Stimulated activated CD8-positive, alpha-beta memory T cell treated with anti-CD3 and anti-CD28 coated beads, Interleukin-12 subunit alpha, Interleukin-12 subunit beta, amount 100 ng/mL, for 24 hours (primary cell): ENCODE measurements at regions not wholly inside any gene's neighbourhood (a gene's known extent, or its start where the extent isn't known, plus 50 kb on each side); places are given as distances from the start of the nearest gene placed in this dataset.
"Not testable (repeated sequence)": the region's sequence is repeated elsewhere in the genome, so short reads cannot be mapped to it uniquely, and the experiment has no call there.

ENCODE experiments used
- DNase-seq: peaks from one replicate; pipeline ENCODE4 v3.0.0-alpha.2; 2020; ENCODE audit errors: extremely low read depth

DNA sequence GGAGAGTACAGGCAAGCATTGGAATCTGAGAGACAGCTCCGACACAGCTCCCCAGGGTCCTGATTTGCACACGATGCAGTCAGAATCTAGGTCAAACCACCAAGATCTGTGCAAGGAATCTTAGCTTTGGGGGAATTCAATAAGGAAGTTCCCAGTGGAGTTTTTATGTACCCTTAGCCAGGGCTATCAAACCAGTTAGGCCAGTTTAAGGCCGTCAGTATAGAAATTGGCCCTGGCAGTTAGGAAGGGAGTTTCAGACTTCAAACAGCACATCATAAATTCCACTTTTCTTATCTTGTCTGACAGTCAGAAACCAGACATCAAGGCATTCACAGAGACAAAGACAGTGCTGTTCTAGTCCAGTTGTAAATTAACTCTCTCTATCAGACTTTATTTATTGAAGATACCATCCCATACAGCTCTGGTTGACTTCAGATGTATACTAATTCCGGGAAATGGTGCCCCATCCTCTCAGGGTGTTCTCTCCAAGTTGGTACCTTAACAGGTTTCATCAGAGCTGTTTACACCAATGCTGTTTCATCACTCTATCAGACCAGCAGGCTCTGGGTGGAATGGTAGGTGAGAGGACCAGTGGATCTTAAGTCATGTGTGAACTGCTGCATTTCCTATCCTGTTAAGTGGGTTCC lies 157.5 kb upstream of the ATF7IP start:
- DNase-seq: no peak

DNA sequence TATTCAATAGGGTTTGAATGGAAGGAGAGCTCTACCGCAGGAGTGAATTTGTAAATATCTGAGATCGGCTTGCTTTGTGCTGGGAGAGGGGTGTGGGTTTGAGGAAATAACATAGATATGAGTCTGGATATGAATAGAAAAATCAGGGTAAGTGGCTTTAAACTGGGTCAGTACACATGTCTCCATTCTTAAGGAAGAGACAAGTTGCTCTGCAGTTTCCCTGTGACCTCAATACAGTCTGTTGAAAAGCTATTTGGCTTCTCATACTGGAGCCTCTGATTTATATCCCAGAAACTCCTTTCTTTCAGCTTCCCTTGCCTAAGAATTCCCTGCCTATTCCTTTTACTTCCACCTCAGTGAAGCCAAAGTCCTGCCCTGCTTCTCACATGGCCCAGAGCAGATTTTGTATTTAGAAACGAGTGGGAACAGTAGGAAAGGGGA lies 153.5 kb upstream of the ATF7IP start:
- no peak for DNase-seq

DNA sequence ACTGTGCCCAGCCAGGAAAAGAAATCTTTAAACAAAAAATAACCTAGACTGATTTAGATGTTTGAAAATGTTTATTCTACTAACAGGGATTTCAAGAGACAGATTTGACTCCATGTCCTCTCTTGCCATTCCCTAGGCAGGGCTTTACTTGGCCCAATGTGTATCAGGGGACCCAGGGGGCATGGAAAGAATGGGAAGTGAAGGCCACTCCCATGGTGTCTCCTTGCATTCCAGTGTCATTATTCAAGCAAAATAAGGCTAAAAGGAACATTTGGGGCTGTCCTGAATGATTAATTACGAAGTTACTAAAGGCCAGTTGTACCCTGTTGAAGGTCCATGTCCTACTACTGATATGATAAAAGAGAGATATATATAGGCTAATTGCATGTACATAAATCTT lies 151.9 kb upstream of the ATF7IP start:
- DNase-seq: no peak

DNA sequence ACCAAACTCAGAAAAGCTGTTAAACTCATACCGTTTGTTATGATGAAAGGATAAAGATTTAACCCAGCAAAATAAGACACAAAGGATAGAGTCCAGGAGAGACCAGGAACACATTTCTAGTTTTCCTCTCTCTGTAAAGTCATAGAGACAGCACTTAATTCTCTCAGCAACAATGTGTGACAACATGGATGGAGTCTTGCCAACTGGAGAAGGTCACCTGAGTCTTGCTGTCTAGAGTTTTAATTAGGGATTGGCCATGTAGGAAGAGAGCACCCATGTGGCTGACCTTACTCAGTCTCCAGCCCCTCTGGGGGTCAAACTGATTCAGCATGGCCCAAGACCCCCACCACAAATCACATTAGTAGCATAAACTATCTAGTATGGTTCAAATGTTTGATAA lies 151.0 kb upstream of the ATF7IP start:
- no peak for DNase-seq

DNA sequence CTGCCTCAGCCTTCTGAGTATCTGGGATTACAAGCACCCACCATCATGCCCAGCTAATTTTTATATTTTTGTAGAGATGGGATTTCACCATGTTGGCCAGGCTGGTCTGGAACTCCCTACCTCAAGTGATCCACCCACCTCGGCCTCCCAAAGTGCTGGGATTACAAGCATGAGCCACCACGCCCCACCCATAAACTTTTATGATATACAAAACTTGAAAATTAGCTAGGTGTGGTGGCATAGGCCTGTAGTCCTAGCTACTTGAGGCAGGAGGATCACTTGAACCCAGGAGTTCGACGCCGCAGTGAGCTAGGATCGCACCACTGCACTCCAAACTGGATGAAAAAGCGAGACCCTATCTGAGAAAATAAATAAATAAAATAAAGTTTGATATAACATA lies 149.5 kb upstream of the ATF7IP start:
- DNase-seq: not testable (repeated sequence)

DNA sequence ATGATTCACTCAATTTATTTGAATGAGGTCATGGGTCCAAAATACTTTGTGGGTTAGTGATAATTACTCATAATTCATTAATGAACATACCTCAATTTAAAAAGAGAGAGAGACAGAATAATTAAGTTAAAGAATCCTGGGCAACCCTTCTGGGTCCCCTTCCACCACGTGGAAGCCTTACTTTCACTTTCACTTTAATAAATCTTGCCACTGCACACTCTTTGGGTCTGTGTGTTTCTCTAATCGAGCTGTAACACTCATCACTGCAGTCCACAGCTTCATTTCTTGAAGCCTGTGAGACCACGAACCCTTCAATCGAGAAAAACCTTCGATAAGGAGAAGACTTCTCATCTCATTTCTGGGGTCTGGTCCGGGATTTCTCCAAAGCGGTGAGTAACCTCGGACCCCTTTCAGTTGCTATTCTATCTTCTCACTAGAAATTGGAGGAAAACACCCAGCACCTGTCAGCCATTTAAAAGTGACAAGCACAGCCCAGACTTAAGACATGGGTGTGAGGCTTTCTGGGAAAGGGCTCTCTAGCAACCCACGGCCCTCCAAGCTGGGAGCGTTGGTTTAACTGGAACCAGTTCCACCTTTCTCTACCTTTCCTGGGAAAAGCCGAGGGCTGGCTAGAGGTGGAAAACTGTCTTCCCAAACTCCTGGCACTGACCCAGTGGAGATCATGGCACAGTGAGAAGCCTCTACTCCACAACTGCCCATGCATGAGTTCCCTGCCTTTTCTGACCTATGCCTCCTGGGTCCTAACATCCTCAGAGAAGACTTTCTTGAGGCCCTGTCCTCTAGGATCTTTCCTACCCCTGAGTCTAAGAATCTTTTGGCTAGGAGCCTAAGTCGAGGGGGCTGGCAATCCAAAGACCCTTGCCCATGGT lies 148.8 kb upstream of the ATF7IP start:
- DNase-seq: no peak

DNA sequence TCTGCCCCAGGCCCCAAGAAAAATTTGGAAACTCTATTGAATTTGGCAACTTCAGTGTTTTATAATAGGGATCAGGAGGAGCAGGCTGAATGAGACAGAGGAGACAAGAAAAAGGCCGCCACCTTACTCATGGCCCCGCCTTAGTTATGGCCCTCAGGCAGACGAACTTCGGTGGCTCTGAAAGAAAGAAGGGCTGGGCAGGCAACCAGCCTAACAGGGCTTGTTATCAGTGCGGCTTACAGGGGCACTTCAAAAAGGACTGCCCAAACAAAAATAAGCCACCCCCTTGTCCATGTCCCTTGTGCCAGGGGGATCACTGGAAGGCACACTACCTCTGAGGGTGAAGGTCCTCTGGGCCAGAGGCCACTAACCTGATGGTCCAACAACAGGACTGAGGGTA lies 146.3 kb upstream of the ATF7IP start:
- DNase-seq: no peak

DNA sequence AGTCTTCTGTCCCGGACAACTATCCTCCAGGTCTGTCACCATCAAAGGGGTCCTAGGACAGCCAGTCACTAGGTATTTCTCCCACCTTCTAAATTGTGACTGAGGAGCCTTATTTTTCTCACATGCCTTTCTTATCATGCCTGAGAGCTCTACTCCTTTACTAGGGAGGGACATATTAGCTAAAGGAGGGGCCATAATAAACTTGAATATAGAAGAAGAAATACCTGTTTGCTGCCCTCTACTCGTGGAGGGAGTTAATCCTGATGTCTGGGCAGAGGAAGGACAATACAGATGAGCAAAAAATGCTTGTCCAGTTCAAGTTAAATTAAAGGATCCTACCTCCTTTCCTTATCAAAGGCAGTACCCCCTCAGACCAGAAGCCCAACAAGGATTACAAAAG lies 145.8 kb upstream of the ATF7IP start:
- not testable (repeated sequence) for DNase-seq

DNA sequence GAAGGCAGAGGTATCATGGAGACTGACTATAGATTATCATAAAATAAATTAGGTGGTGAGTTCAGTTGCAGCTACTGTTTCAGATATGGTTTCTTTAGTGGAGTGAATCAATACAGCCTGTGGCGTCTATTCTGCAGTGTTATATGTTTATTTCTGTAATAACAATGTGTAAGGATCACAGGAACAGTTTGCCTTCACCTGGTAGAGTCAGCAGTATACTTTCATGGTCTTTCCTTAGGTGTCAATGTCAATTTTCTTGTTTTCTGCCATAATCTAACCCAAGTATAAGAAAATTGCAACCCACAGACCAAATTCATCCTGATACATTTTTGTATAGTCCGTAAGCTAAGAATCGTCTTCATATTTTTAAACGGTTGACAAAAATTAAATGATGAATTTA lies 140.4 kb upstream of the ATF7IP start:
- DNase-seq: no peak

DNA sequence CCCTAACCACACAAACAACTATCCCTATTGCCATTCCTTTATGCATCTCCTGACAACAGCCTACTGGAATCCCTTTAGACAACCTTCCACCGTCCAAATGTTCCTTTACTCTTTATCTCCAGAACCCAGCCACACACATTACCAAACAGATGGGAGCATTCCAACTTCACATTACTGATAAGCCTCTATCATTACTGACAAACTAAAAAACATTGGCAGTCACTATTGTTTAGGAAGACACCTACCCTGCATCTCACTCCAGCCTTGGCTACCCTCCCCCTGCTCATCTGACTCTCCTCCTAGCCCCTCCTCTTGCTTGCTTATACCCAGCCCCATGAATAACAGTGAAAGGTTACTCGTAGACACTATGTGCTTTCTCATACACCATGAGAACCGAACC lies 130.3 kb upstream of the ATF7IP start:
- DNase-seq: not testable (repeated sequence)

DNA sequence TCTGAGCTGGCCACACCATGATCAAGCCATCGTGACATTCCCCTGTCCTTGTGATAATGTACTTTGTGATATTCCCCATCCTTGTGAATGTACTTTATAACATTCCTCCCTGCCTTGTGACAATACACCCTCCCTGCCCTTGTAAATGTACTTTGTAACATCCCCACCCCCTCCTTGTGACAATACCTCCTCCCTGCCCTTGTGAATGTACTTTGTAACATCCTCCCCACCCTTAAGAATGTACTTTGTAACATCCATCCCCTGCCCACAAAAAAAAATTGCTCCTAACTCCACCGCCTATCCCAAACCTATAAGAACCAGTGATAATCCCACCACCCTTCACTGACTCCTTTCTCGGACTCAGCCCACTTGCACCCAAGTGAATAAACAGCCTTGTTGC lies 128.8 kb upstream of the ATF7IP start:
- not testable (repeated sequence) for DNase-seq

DNA sequence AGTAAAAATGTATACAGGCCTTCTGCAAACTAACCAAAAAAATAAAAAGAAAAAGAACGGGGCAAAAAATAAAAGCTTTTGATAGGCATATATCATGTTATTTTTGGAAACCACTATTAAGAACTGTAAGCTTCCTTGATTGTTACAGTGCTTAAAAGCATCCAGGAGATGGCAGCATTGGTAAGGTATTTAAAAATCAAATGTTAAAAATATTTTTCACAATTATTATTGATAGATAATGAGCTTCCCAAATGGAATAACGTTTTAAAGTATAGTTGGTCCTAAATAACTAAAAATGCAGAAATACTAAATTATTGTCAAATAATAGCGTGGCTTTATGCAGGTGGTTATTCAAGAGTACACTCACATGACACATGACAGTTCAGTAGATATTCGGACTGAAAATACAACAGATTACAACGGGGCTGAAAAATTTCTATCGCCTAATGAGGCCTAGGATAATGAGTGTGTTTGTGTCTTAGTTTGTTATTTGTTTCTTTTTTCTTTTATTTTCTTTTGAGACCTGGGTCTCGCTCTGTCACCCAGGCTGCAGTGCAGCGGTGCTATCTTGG lies 127.2 kb upstream of the ATF7IP start:
- no peak for DNase-seq

DNA sequence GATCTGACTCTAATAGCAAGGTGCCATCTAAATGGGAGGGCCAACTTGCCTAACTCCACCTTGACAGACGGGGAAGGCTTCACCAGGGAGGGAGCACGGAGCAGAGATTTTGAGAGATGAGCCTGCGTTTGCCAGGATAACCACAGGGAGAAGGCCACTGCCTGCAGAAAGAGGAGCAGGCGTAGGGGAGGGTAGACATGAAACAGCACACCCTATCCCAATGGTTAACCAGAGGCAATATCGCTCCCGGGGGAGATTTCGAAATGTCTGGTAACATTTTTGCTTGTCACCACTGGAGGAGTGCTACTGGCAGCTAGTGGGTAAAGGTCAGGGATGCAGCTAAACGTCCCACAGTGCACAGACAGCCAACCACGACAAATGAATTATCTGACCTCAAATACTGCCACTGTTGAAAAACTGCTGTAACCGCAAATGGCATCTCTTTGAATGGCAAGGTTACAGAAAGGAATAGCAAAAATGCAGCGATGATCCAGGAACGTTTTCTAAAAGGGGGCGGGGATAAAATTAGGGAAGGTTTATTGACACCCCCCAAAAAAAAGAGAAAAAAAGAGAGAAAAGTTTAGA lies 126.0 kb upstream of the ATF7IP start:
- DNase-seq: no peak

DNA sequence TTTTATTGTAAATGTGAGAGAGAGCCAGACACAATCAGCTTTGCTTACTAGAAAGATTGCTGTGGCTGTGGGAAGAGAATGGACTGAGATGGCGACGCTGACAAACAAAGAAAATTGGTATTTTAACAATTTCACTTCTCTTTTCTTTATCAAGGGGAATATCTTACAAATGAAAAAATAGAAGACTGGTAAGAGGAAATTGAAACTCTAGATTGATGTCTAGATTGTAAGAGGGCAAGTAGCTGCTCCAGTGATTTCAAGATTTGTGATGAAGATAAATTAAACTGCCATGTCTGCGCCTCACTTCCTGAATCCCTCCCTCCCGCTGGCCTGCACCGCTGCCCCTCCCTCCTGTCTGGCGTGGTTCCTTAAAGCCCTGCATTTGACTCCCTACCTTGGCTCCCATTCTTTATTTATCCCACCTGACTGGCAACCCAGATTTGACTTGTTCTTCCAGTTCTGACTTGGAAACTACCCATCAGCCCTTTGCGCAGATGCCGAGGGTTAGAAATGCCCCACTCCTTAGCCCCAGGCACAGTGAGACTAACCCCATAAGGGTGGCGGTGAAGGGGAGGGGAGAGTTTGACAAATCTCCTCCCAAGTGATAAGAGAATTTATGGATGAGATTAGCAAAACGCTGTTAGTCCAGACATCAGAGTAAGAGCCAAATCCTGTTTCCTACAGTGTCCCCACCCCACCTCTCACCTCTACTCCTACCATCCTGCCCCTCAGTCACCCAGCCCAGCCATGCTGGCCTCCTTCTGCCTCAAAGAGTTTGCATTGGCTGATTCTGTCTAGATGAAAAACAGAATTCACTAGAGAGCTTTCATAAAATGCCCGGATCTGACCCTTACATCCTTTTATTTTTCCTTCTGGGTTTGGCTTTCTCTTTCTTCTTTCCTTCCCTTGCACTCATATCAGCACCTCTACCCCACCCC lies 125.3 kb upstream of the ATF7IP start:
- no peak for DNase-seq

DNA sequence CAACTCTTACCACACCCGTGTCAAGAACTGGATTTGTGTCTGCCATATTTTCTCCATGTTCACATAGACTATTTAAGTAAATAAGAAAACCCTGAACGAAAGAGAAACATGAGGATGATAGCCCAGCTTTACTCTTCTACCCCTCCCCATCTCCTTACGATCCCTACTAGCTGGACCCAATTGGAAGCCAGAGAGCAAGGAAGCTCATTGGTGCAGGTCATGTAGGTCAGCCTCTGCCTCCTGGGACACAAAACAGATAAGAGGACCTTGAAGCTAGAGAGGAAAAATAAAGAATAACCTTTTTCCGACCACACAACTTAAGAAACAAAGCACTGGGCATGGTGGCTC lies 124.6 kb upstream of the ATF7IP start:
- DNase-seq: no peak

DNA sequence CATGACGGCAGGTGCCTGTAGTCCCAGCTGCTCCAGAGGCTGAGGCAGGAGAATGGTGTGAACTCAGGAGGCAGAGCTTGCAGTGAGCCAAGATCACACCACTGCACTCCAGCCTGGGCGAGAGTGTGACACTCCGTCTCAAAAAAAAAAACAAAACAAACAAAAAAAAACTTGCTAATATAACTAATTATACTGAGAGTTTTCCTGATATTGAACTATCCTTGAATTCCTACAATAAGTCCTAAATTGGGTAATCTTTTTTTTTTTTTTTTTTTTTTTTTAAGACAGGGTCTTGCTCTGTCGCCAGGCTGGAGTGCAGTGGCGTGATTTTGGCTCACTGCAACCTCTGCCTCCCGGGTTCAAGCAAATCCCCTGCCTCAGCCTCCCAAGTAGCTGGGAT lies 122.7 kb upstream of the ATF7IP start:
- DNase-seq: not testable (repeated sequence)

DNA sequence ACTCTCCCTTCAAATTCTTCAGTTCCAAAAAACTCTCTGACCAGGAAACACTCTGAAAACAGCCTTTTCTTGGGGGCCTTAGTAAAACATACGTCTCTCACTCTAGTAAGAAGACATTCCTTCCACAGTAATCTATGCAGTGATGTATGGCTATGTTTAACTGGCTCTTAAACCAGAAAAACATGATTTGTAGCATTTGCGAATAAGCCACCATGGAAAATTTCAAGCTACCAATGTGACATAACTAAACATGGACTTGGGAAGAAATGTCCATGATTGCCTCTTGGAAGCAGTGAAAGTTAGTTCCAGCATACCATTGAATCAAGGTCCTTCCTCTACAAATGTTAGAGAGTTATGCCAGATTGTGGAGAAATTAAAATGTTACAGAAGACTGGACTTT lies 121.5 kb upstream of the ATF7IP start:
- DNase-seq: no peak

DNA sequence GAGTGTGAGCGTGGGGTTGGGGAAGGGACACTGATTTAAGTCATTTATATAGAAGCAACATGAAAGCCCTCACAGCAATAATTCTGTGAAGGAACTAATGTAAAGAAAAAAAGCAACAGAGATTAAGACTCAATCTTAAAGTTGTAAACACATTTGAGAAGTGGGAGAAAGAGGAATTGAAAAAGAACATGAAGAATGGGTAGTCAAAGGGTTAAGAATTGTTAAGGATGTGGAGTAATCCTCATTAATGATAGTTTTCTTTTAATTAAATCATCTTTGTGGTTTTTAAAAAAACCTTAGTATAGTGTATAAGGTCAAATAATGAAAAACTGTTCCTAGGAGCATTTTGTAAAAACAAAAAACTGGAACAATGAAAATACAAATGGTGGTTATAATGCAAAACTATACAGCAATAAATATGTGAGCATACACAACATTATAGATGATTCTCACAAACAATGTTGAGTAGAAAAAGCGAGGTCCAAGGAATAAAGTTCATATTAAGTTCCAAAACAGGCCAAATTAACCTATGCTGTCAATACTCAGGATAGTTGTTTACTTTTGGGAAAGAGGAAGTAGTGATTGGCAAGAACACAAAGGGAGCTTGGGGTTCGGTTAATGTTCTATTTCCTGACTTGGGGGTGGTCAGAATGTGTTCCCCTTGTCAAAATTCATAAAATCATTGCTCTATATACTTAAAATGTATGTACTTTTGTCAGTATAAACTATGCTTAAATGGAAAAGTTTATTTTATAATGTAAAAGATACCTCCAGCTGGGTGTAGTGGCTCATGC lies 120.4 kb upstream of the ATF7IP start:
- no peak for DNase-seq

DNA sequence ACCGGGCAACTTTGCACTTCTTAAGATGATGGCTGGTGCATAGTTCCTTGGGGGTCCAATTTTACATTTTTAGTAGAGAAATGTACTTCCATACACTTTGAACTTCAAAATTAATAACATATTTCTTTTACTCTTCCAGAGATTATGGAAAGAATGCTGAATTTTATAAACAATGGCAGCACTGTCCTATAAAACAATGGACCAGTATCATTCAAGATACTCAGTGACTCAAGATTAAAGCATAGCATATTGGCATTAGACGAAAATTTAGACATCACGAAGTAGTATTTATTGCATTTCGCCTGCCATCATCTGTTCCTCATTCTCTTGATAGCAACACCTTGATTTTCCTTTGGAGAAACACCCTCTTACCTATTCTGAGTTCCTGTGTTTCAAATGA lies 118.3 kb upstream of the ATF7IP start:
- no peak for DNase-seq

DNA sequence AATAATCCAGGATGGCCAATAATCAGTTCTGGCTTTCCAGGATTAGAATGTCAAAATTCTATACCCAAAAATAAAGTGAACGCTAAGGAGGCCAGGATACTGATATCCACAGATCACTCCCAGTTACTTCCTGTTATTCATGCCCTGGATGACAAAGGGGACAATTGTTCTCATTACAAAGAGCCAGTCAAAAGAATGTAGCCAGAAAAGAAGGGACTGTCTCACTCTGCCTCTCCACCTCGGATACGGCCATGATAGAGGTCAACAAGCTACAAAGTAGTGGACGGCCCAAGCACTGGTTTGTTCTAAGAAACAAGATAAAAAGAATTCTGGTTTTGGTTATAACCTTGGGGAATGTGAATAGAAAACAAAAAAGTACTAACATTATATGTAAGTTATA lies 116.1 kb upstream of the ATF7IP start:
- DNase-seq: no peak

DNA sequence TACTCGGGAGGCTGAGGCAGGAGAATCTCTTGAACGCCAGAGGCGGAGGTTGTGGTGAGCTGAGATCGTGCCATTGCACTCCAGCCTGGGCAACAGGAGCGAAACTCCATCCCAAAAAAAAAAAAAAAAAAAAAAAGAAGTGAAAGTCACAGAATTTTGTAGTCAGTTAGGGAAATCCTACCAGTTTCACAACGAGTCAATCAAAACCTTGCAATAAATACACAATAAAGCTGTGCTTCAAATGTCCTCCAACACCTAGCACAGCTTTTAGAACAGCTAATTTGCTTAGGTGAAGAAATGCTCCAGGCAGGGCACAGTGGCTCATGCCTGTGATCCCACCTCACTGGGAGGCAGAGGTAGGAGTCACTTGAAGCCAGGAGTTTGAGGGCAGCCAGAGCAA lies 112.8 kb upstream of the ATF7IP start:
- DNase-seq: no peak
